ENCODE measurements at regions not wholly inside any gene's neighbourhood (a gene's known extent, or its start where the extent isn't known, plus 50 kb on each side); places are given as distances from the start of the nearest gene placed in this dataset.

DNA sequence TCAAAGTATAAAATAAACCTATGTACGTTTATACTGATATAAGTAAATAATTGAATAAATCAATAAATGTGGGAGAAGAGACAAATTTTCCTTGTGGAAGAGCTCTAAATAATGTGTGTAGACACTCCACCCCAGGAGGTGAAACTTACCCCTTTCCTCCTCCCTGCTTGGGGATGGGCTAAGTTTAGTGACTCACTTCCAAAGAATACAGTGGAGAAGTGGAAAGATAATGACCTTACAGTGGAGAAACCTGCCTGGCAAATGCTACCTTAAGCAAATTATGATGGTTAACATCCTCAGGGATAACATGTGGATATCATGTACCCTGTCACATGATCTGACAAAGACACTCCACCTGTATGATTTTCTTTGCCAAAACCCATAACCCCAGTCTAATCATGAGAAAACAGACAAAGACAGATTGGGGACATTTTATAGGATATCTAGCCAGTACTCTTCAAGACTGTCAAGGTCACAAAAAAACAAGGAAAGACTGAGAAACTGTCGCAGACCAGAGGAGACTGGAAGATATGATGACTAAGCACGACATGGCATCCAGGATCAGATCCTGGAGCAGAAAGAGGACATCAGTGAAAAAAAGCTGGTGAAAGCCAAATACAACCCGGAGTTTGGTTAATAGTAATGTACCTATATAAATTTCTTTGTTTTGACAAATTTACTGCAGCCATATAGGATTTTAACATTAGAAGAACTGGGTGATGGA lies 195.5 kb upstream of the PRDM1 start:
- TF ChIP-seq FOXA2 (IDR thresholded peaks at IDR 0.05) (no peak), RAD21 (IDR thresholded peaks at IDR 0.05) (no peak), YY1 (IDR thresholded peaks at IDR 0.05) (no peak), HNF4G (IDR thresholded peaks at IDR 0.05) (no peak), NR2F2 (IDR thresholded peaks at IDR 0.05) (no peak)
- TF ChIP-seq, protein P1, sequence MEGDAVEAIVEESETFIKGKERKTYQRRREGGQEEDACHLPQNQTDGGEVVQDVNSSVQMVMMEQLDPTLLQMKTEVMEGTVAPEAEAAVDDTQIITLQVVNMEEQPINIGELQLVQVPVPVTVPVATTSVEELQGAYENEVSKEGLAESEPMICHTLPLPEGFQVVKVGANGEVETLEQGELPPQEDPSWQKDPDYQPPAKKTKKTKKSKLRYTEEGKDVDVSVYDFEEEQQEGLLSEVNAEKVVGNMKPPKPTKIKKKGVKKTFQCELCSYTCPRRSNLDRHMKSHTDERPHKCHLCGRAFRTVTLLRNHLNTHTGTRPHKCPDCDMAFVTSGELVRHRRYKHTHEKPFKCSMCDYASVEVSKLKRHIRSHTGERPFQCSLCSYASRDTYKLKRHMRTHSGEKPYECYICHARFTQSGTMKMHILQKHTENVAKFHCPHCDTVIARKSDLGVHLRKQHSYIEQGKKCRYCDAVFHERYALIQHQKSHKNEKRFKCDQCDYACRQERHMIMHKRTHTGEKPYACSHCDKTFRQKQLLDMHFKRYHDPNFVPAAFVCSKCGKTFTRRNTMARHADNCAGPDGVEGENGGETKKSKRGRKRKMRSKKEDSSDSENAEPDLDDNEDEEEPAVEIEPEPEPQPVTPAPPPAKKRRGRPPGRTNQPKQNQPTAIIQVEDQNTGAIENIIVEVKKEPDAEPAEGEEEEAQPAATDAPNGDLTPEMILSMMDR (IDR thresholded peaks at IDR 0.05; ENCODE audit: low read depth, low read length, missing input control), result no peak
- TF ChIP-seq, protein P2, sequence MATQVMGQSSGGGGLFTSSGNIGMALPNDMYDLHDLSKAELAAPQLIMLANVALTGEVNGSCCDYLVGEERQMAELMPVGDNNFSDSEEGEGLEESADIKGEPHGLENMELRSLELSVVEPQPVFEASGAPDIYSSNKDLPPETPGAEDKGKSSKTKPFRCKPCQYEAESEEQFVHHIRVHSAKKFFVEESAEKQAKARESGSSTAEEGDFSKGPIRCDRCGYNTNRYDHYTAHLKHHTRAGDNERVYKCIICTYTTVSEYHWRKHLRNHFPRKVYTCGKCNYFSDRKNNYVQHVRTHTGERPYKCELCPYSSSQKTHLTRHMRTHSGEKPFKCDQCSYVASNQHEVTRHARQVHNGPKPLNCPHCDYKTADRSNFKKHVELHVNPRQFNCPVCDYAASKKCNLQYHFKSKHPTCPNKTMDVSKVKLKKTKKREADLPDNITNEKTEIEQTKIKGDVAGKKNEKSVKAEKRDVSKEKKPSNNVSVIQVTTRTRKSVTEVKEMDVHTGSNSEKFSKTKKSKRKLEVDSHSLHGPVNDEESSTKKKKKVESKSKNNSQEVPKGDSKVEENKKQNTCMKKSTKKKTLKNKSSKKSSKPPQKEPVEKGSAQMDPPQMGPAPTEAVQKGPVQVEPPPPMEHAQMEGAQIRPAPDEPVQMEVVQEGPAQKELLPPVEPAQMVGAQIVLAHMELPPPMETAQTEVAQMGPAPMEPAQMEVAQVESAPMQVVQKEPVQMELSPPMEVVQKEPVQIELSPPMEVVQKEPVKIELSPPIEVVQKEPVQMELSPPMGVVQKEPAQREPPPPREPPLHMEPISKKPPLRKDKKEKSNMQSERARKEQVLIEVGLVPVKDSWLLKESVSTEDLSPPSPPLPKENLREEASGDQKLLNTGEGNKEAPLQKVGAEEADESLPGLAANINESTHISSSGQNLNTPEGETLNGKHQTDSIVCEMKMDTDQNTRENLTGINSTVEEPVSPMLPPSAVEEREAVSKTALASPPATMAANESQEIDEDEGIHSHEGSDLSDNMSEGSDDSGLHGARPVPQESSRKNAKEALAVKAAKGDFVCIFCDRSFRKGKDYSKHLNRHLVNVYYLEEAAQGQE (IDR thresholded peaks at IDR 0.05), result no peak
- WGBS, result 65% methylated on average over 4 of the region's 4 CpGs
- no peak for DNase-seq (ENCODE audit: low spot score)
- Histone ChIP-seq H3K27me3 (ENCODE audit: control insufficient read depth in 4 of 4, insufficient read depth in 4 of 4, low read length in 3 of 4) (no peaks in the 10 kb centered on the region), H3K27ac (ENCODE audit: low read depth in 1 of 2, low read length in 2 of 2) (no peak overlapping the region), H3K4me1 (ENCODE audit: control insufficient read depth in 4 of 4, insufficient read depth in 4 of 4, low read length in 3 of 4) (no peaks in the 10 kb centered on the region), H3K36me3 (ENCODE audit: control insufficient read depth in 4 of 4, insufficient read depth in 3 of 4, low read depth in 1 of 4, low read length in 3 of 4) (no peaks in the 10 kb centered on the region), H3K9me3 (ENCODE audit: control insufficient read depth in 4 of 4, low read length in 3 of 4) (peaks cover 0 to 2% (median 0%) of the 10 kb centered on the region in 4 donors), H3K9ac (ENCODE audit: low read depth in 1 of 2, low read length in 2 of 2) (no peak overlapping the region), H3K4me3 (ENCODE audit: low read depth in 1 of 3, low read length in 3 of 3) (no peak overlapping the region)

DNA sequence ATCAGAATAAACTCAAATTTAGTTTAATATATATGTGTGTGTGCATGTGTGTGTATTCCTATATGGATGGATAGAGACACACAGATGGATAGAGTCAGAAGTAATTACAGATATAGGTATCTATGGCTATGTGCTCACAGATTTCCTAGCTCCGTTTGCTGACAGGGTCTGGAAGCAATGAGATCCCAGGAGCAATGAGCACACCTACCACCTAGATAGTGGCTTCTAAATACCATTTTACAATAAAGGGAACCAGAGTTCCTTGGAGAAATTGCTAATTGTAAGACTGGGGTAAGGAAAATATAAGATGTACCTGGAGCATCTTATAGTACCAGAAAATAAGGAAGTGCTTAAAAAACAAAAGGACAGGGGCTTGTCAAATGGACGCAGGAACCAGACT lies 196.2 kb upstream of the PRDM1 start:
- Histone ChIP-seq H3K36me3 (ENCODE audit: control insufficient read depth in 4 of 4, insufficient read depth in 3 of 4, low read depth in 1 of 4, low read length in 3 of 4) (no peaks in the 10 kb centered on the region), H3K9me3 (ENCODE audit: control insufficient read depth in 4 of 4, low read length in 3 of 4) (peaks cover 0 to 2% (median 0%) of the 10 kb centered on the region in 4 donors), H3K4me3 (ENCODE audit: low read depth in 1 of 3, low read length in 3 of 3) (no peak overlapping the region), H3K4me1 (ENCODE audit: control insufficient read depth in 4 of 4, insufficient read depth in 4 of 4, low read length in 3 of 4) (no peaks in the 10 kb centered on the region), H3K27ac (ENCODE audit: low read depth in 1 of 2, low read length in 2 of 2) (no peak overlapping the region), H3K27me3 (ENCODE audit: control insufficient read depth in 4 of 4, insufficient read depth in 4 of 4, low read length in 3 of 4) (no peaks in the 10 kb centered on the region), H3K9ac (ENCODE audit: low read depth in 1 of 2, low read length in 2 of 2) (no peak overlapping the region)
- 89% methylated on average over 2 of the region's 2 CpGs for whole genome bisulfite sequencing
- TF ChIP-seq YY1 (IDR thresholded peaks at IDR 0.05) (no peak), SP1 (IDR thresholded peaks at IDR 0.05) (no peak), TAF1 (conservative IDR thresholded peaks at IDR 0.05) (no peak), FOXA1 (IDR thresholded peaks at IDR 0.05) (no peak), RAD21 (IDR thresholded peaks at IDR 0.05) (no peak), NR2F2 (IDR thresholded peaks at IDR 0.05) (no peak), EGR1 (IDR thresholded peaks at IDR 0.05; ENCODE audit: low read depth in 2 of 2) (no peak), RXRA (IDR thresholded peaks at IDR 0.05) (no peak), GABPA (IDR thresholded peaks at IDR 0.05 in 1 of 2, conservative IDR thresholded peaks at IDR 0.05 in 1 of 2) (no peak)
- TF ChIP-seq, protein P3, sequence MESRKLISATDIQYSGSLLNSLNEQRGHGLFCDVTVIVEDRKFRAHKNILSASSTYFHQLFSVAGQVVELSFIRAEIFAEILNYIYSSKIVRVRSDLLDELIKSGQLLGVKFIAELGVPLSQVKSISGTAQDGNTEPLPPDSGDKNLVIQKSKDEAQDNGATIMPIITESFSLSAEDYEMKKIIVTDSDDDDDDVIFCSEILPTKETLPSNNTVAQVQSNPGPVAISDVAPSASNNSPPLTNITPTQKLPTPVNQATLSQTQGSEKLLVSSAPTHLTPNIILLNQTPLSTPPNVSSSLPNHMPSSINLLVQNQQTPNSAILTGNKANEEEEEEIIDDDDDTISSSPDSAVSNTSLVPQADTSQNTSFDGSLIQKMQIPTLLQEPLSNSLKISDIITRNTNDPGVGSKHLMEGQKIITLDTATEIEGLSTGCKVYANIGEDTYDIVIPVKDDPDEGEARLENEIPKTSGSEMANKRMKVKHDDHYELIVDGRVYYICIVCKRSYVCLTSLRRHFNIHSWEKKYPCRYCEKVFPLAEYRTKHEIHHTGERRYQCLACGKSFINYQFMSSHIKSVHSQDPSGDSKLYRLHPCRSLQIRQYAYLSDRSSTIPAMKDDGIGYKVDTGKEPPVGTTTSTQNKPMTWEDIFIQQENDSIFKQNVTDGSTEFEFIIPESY (IDR thresholded peaks at IDR 0.05), result no peak
- TF ChIP-seq, protein P4, sequence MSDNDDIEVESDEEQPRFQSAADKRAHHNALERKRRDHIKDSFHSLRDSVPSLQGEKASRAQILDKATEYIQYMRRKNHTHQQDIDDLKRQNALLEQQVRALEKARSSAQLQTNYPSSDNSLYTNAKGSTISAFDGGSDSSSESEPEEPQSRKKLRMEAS (IDR thresholded peaks at IDR 0.05), result no peak
- TF ChIP-seq, protein P1 (IDR thresholded peaks at IDR 0.05; ENCODE audit: low read depth, low read length, missing input control), result no peak
- TF ChIP-seq, protein P5, sequence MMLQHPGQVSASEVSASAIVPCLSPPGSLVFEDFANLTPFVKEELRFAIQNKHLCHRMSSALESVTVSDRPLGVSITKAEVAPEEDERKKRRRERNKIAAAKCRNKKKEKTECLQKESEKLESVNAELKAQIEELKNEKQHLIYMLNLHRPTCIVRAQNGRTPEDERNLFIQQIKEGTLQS (IDR thresholded peaks at IDR 0.05), result no peak
- DNase-seq (ENCODE audit: low spot score), result no peak
